ENCODE measurements at regions not wholly inside any gene's neighbourhood (a gene's known extent, or its start where the extent isn't known, plus 50 kb on each side); places are given as distances from the start of the nearest gene placed in this dataset.

- no peaks in the 10 kb centered on the region for H3K4me1 Mint-ChIP-seq
- DNase-seq = no peak
- no peaks in the 10 kb centered on the region for H3K36me3 Mint-ChIP-seq
- H3K4me3 Mint-ChIP-seq = no peak overlapping the region
- CTCF ChIA-PET = no interaction called here
- H3K9me3 Mint-ChIP-seq = no peaks in the 10 kb centered on the region
- no peak overlapping the region for H3K27ac Mint-ChIP-seq
- H3K27me3 Mint-ChIP-seq = no peaks in the 10 kb centered on the region
Measured at GRCh38 chr6:21767891-21768648, 174.5 kb downstream of the SOX4 start.

- DNase-seq = no peak
- H3K9me3 Mint-ChIP-seq = no peaks in the 10 kb centered on the region
- H3K27me3 Mint-ChIP-seq = no peaks in the 10 kb centered on the region
- no peaks in the 10 kb centered on the region for H3K4me1 Mint-ChIP-seq
- H3K36me3 Mint-ChIP-seq = no peaks in the 10 kb centered on the region
- H3K4me3 Mint-ChIP-seq = no peak overlapping the region
- H3K27ac Mint-ChIP-seq = no peak overlapping the region
- CTCF ChIA-PET = no interaction called here
Measured at GRCh38 chr6:21769405-21769861, 175.9 kb downstream of the SOX4 start.

- H3K9me3 Mint-ChIP-seq = no peaks in the 10 kb centered on the region
- H3K27ac Mint-ChIP-seq = no peak overlapping the region
- DNase-seq = no peak
- H3K4me1 Mint-ChIP-seq = no peaks in the 10 kb centered on the region
- no peaks in the 10 kb centered on the region for H3K27me3 Mint-ChIP-seq
- H3K4me3 Mint-ChIP-seq = no peak overlapping the region
- CTCF ChIA-PET = no interaction called here
- H3K36me3 Mint-ChIP-seq = no peaks in the 10 kb centered on the region
Measured at GRCh38 chr6:21769968-21770367, 176.4 kb downstream of the SOX4 start.

GRCh38 chr6:21771626-21772320 lies 178.2 kb downstream of the SOX4 start:
- CTCF ChIA-PET = no interaction called here

GRCh38 chr6:21772477-21772876 lies 178.9 kb downstream of the SOX4 start:
- no peaks in the 10 kb centered on the region for H3K36me3 Mint-ChIP-seq
- H3K4me1 Mint-ChIP-seq = no peaks in the 10 kb centered on the region
- no peak overlapping the region for H3K27ac Mint-ChIP-seq
- no peaks in the 10 kb centered on the region for H3K27me3 Mint-ChIP-seq
- no peak overlapping the region for H3K4me3 Mint-ChIP-seq
- no peak for DNase-seq
- CTCF ChIA-PET = no interaction called here
- H3K9me3 Mint-ChIP-seq = no peaks in the 10 kb centered on the region

More at GRCh38 chr6:21771626-21772320, 178.2 kb downstream of the SOX4 start:
- H3K9me3 Mint-ChIP-seq = no peaks in the 10 kb centered on the region
- no peaks in the 10 kb centered on the region for H3K36me3 Mint-ChIP-seq
- H3K27me3 Mint-ChIP-seq = no peaks in the 10 kb centered on the region
- DNase-seq = no peak
- no peak overlapping the region for H3K27ac Mint-ChIP-seq
- no peaks in the 10 kb centered on the region for H3K4me1 Mint-ChIP-seq
- H3K4me3 Mint-ChIP-seq = no peak overlapping the region

GRCh38 chr6:21772884-21773575 lies 179.5 kb downstream of the SOX4 start:
- CTCF ChIA-PET = no interaction called here
- H3K27ac Mint-ChIP-seq = no peak overlapping the region
- no peak overlapping the region for H3K4me3 Mint-ChIP-seq
- no peaks in the 10 kb centered on the region for H3K36me3 Mint-ChIP-seq
- no peaks in the 10 kb centered on the region for H3K27me3 Mint-ChIP-seq
- no peak for DNase-seq
- no peaks in the 10 kb centered on the region for H3K9me3 Mint-ChIP-seq
- H3K4me1 Mint-ChIP-seq = no peaks in the 10 kb centered on the region

- Mint-ChIP-seq H3K9me3 (no peaks in the 10 kb centered on the region), H3K27me3 (no peaks in the 10 kb centered on the region), H3K4me3 (no peak overlapping the region), H3K4me1 (no peaks in the 10 kb centered on the region), H3K36me3 (no peaks in the 10 kb centered on the region), H3K27ac (no peak overlapping the region)
- CTCF ChIA-PET = no interaction called here
- no peak for DNase-seq
Measured at GRCh38 chr6:21773576-21773968, 180.0 kb downstream of the SOX4 start.

- CTCF ChIA-PET = no interaction called here
- no peaks in the 10 kb centered on the region for H3K4me1 Mint-ChIP-seq
- H3K9me3 Mint-ChIP-seq = no peaks in the 10 kb centered on the region
- no peak overlapping the region for H3K4me3 Mint-ChIP-seq
- H3K36me3 Mint-ChIP-seq = no peaks in the 10 kb centered on the region
- H3K27ac Mint-ChIP-seq = no peak overlapping the region
- no peak for DNase-seq
- H3K27me3 Mint-ChIP-seq = no peaks in the 10 kb centered on the region
Measured at GRCh38 chr6:21777846-21778245, 184.3 kb downstream of the SOX4 start.

GRCh38 chr6:21780141-21780540 lies 186.6 kb downstream of the SOX4 start:
- H3K9me3 Mint-ChIP-seq = no peaks in the 10 kb centered on the region
- H3K27me3 Mint-ChIP-seq = no peaks in the 10 kb centered on the region
- CTCF ChIA-PET = interaction anchor here (0.6 kb wide), 1 partner anchor 879 kb away, joined by 4 read pairs; no protein-coding TSS in a partner anchor
- no peak for DNase-seq
- no peak overlapping the region for H3K27ac Mint-ChIP-seq
- H3K4me3 Mint-ChIP-seq = no peak overlapping the region
- H3K4me1 Mint-ChIP-seq = no peaks in the 10 kb centered on the region
- no peaks in the 10 kb centered on the region for H3K36me3 Mint-ChIP-seq

GRCh38 chr6:21780679-21781078 lies 187.1 kb downstream of the SOX4 start:
- H3K9me3 Mint-ChIP-seq = no peaks in the 10 kb centered on the region
- no peaks in the 10 kb centered on the region for H3K36me3 Mint-ChIP-seq
- CTCF ChIA-PET = no interaction called here
- no peaks in the 10 kb centered on the region for H3K27me3 Mint-ChIP-seq
- no peaks in the 10 kb centered on the region for H3K4me1 Mint-ChIP-seq
- no peak overlapping the region for H3K27ac Mint-ChIP-seq
- no peak for DNase-seq
- no peak overlapping the region for H3K4me3 Mint-ChIP-seq

GRCh38 chr6:21781128-21781527 lies 187.6 kb downstream of the SOX4 start:
- Mint-ChIP-seq H3K36me3 (no peaks in the 10 kb centered on the region), H3K27me3 (no peaks in the 10 kb centered on the region), H3K4me3 (no peak overlapping the region), H3K27ac (no peak overlapping the region), H3K4me1 (no peaks in the 10 kb centered on the region), H3K9me3 (no peaks in the 10 kb centered on the region)
- CTCF ChIA-PET = no interaction called here
- no peak for DNase-seq

GRCh38 chr6:21785164-21785563 lies 191.6 kb downstream of the SOX4 start:
- no peaks in the 10 kb centered on the region for H3K36me3 Mint-ChIP-seq
- H3K4me1 Mint-ChIP-seq = no peaks in the 10 kb centered on the region
- no peaks in the 10 kb centered on the region for H3K9me3 Mint-ChIP-seq
- CTCF ChIA-PET = no interaction called here
- H3K27me3 Mint-ChIP-seq = no peaks in the 10 kb centered on the region
- H3K4me3 Mint-ChIP-seq = no peak overlapping the region
- no peak overlapping the region for H3K27ac Mint-ChIP-seq
- DNase-seq = no peak

GRCh38 chr6:21791056-21791455 lies 197.5 kb downstream of the SOX4 start:
- Mint-ChIP-seq H3K4me1 (no peaks in the 10 kb centered on the region), H3K36me3 (no peaks in the 10 kb centered on the region), H3K4me3 (no peak overlapping the region), H3K27me3 (no peaks in the 10 kb centered on the region), H3K27ac (no peak overlapping the region), H3K9me3 (no peaks in the 10 kb centered on the region)
- DNase-seq = no peak
- CTCF ChIA-PET = no interaction called here

- H3K36me3 Mint-ChIP-seq = no peaks in the 10 kb centered on the region
- H3K4me3 Mint-ChIP-seq = no peak overlapping the region
- no peak overlapping the region for H3K27ac Mint-ChIP-seq
- CTCF ChIA-PET = no interaction called here
- H3K9me3 Mint-ChIP-seq = no peaks in the 10 kb centered on the region
- no peaks in the 10 kb centered on the region for H3K27me3 Mint-ChIP-seq
- no peak for DNase-seq
- H3K4me1 Mint-ChIP-seq = no peaks in the 10 kb centered on the region
Measured at GRCh38 chr6:21791581-21791980, 198.0 kb downstream of the SOX4 start.

GRCh38 chr6:21792177-21792576 lies 198.6 kb downstream of the SOX4 start:
- no peak overlapping the region for H3K27ac Mint-ChIP-seq
- no peaks in the 10 kb centered on the region for H3K9me3 Mint-ChIP-seq
- no peaks in the 10 kb centered on the region for H3K27me3 Mint-ChIP-seq
- H3K4me1 Mint-ChIP-seq = no peaks in the 10 kb centered on the region
- no peaks in the 10 kb centered on the region for H3K36me3 Mint-ChIP-seq
- no peak overlapping the region for H3K4me3 Mint-ChIP-seq
- no peak for DNase-seq
- CTCF ChIA-PET = no interaction called here

Data from activated naive CD4-positive, alpha-beta T cell treated with anti-CD3 and anti-CD28 coated beads, Interleukin-2, amount 10 ng/mL, durations not matched to agents 7 days and 5 days (primary cell).